Activated naive CD4-positive, alpha-beta T cell treated with anti-CD3 and anti-CD28 coated beads, Interleukin-2, amount 10 ng/mL, durations not matched to agents 7 days and 5 days (primary cell): ENCODE measurements at regions not wholly inside any gene's neighbourhood (a gene's known extent, or its start where the extent isn't known, plus 50 kb on each side); places are given as distances from the start of the nearest gene placed in this dataset.
"Not testable (repeated sequence)": the region's sequence is repeated elsewhere in the genome, so short reads cannot be mapped to it uniquely, and the experiment has no call there.

Source experiments
- CTCF ChIA-PET: fragments of 350-600 bp; sonication (Branson Sonifier 250); formaldehyde crosslinking; loops from one replicate; lab custom pipeline; 2021; ENCODE audit warnings: antibody characterized with exemption; lab: Charles Lee
- DNase-seq: peaks from one replicate; pipeline ENCODE4 v3.0.0-alpha.2; 2020
- H3K27ac Mint-ChIP-seq: one replicate; pipeline ENCODE4 v1.8.0; 2021; ENCODE audit warnings: mild to moderate bottlenecking, moderate library complexity, mixed read lengths
- H3K27me3 Mint-ChIP-seq: one replicate; pipeline ENCODE4 v1.8.0; 2021; ENCODE audit warnings: mild to moderate bottlenecking, mixed read lengths
- H3K36me3 Mint-ChIP-seq: one replicate; pipeline ENCODE4 v1.8.0; 2021; ENCODE audit warnings: mixed read lengths
- H3K4me1 Mint-ChIP-seq: one replicate; pipeline ENCODE4 v1.8.0; 2021; ENCODE audit warnings: mixed read lengths
- H3K4me3 Mint-ChIP-seq: one replicate; pipeline ENCODE4 v1.8.0; 2021; ENCODE audit warnings: mild to moderate bottlenecking, moderate library complexity, mixed read lengths
- H3K9me3 Mint-ChIP-seq: one replicate; pipeline ENCODE4 v1.8.0; 2021; ENCODE audit warnings: mixed read lengths

DNA sequence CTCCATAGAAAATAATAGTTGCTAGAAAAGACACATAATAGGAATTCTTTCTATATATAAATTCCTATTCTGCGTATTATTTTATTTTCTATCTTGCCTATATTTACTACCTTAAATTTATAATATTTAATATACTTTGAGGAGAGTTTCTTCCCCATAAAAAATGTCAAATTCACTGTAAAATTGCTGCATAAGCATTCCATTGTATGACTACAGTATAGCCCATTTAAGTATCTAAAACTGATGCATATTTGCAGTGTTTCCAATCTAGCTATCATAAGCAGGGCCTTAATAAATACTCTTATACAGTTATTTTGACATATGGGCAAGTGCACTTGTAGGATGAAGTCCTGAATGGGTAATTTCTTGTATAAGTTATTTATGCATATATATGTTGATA lies 1088.6 kb upstream of the EPHA6 start:
- H3K4me1 Mint-ChIP-seq = no peaks in the 10 kb centered on the region
- no peak overlapping the region for H3K4me3 Mint-ChIP-seq
- DNase-seq = no peak
- no peaks in the 10 kb centered on the region for H3K27me3 Mint-ChIP-seq
- CTCF ChIA-PET = no interaction called here
- H3K36me3 Mint-ChIP-seq = no peaks in the 10 kb centered on the region
- H3K9me3 Mint-ChIP-seq = no peaks in the 10 kb centered on the region
- no peak overlapping the region for H3K27ac Mint-ChIP-seq

DNA sequence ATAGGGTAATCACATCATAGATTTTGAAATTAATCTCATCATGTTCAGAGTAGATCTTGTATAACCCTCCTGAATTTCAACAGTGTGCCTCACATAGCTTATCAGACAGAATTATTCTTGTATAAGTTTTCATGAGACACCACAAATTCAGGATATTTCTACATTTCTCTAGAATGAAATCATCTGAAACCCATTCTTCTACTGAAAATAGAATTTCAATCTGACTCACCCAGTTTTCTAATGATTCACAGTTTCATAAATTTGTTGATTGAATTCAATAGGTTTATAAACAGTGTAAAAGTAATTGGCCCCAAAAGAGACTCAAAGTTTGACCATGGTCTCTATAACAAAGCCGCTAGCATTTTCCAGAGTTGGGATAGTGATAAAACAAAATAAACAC lies 1082.6 kb upstream of the EPHA6 start:
- no peaks in the 10 kb centered on the region for H3K27me3 Mint-ChIP-seq
- CTCF ChIA-PET = no interaction called here
- H3K4me1 Mint-ChIP-seq = no peaks in the 10 kb centered on the region
- DNase-seq = no peak
- H3K9me3 Mint-ChIP-seq = no peaks in the 10 kb centered on the region
- H3K27ac Mint-ChIP-seq = no peak overlapping the region
- no peaks in the 10 kb centered on the region for H3K36me3 Mint-ChIP-seq
- no peak overlapping the region for H3K4me3 Mint-ChIP-seq

DNA sequence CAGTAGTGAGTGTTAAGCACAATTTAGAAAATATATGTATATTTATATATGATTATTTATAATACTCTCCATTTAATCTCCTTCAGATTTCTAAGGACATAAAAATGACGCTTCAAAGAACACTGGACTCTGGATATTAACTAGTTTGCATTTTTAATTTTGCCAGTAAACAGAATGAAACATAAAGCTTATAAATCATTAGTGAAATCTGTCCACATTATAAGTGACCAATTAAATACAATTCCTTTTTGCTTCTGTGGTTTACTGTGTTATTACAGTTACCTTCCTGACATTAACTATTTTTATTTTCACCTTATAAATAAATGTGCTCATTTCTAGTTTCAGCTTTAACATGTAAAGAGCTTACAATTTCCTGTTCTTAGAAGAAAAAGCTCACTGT lies 1081.1 kb upstream of the EPHA6 start:
- H3K27ac Mint-ChIP-seq = no peak overlapping the region

DNA sequence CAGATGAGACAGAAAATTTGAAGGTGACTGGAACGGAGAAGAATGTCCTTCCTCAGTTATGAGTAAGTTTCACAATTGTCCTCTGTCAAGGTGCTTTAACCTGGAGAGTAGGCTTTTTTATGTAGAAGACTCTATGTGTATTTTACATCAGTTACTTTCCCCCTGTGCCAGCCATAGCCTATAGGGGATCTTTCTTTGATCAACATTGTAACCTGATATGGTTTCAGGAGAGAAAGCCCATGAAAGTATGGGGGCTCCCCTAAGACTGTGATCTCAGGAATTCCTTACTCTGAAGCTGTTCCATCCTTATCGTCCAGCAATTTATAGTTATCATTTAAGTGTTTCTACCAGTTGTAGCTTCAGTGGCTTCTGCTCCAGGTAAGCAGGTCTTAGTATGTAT lies 1076.3 kb upstream of the EPHA6 start:
- no peaks in the 10 kb centered on the region for H3K4me1 Mint-ChIP-seq
- DNase-seq = no peak
- no peak overlapping the region for H3K27ac Mint-ChIP-seq
- peaks cover under 1% of the 10 kb centered on the region for H3K9me3 Mint-ChIP-seq
- no peaks in the 10 kb centered on the region for H3K36me3 Mint-ChIP-seq
- H3K4me3 Mint-ChIP-seq = no peak overlapping the region
- H3K27me3 Mint-ChIP-seq = no peaks in the 10 kb centered on the region
- CTCF ChIA-PET = no interaction called here

More for the DNA sequence above, 1081.1 kb upstream of the EPHA6 start:
- Mint-ChIP-seq H3K36me3 (no peaks in the 10 kb centered on the region), H3K27me3 (no peaks in the 10 kb centered on the region), H3K4me1 (no peaks in the 10 kb centered on the region), H3K9me3 (no peaks in the 10 kb centered on the region), H3K4me3 (no peak overlapping the region)
- no peak for DNase-seq
- CTCF ChIA-PET = no interaction called here

DNA sequence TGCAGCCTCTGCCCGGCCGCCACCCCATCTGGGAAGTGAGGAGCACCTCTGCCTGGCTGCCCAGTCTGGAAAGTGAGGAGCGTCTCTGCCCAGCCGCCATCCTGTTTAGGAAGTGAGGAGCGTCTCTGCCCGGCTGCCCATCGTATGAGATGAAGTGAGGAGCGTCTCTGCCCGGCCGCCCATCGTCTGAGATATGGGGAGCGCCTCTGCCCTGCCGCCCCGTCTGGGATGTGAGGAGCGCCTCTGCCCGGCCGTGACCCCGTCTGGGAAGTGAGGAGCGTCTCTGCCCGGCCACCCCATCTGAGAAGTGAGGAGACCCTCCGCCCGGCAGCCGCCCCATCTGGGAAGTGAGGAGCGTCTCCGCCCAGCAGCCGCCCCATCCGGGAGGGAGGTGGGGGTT lies 1069.5 kb upstream of the EPHA6 start:
- H3K4me3 Mint-ChIP-seq, H3K36me3 Mint-ChIP-seq, H3K9me3 Mint-ChIP-seq, H3K27ac Mint-ChIP-seq, DNase-seq, CTCF ChIA-PET, H3K27me3 Mint-ChIP-seq, H3K4me1 Mint-ChIP-seq: not testable (repeated sequence)

DNA sequence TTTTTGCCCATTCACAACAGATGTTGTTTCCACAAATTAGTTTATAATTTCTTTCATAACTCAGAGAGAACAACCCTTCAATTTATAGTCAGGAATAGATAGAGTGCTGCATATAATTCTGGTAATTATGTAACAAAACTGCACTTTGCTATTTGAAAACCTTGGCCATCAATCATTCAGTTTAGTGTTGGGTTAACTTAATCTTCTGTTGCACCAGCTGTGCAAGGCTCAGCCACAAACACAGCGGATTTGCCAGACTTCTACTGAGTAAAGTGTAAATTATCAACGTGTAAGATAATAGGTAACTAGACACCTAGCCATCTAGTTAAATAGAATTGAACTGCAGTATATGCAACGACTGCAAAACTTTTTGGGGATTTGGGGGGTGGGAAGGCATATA lies 1064.3 kb upstream of the EPHA6 start:
- no peaks in the 10 kb centered on the region for H3K9me3 Mint-ChIP-seq

DNA sequence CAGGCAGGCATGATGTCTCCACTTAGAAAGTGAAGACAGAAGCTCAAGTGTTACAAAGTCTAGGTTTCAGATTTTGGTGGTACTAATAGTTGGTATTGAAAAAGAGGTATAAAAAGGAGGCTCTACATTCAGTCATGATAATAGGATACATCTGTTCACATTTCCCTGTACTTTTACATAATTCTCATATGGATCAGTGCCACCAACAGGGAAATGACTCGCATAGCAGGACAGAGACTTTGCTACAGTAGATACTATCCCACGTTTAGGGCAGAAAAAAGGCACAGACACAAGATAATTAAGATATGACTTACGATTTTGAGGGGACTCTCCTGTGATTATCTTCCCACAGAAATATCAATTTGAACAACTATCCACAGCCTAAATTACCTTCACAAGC lies 1062.9 kb upstream of the EPHA6 start:
- no peaks in the 10 kb centered on the region for H3K36me3 Mint-ChIP-seq
- H3K27me3 Mint-ChIP-seq = no peaks in the 10 kb centered on the region
- no peaks in the 10 kb centered on the region for H3K9me3 Mint-ChIP-seq
- CTCF ChIA-PET = interaction anchor here (0.6 kb wide), 1 partner anchor 54 kb away, joined by 3 read pairs; no protein-coding TSS in a partner anchor
- no peaks in the 10 kb centered on the region for H3K4me1 Mint-ChIP-seq
- no peak overlapping the region for H3K27ac Mint-ChIP-seq
- no peak for DNase-seq
- H3K4me3 Mint-ChIP-seq = no peak overlapping the region

More for the DNA sequence above, 1064.3 kb upstream of the EPHA6 start:
- Mint-ChIP-seq H3K27me3 (no peaks in the 10 kb centered on the region), H3K27ac (no peak overlapping the region), H3K4me3 (no peak overlapping the region), H3K36me3 (no peaks in the 10 kb centered on the region), H3K4me1 (no peaks in the 10 kb centered on the region)
- CTCF ChIA-PET = no interaction called here
- DNase-seq = no peak

DNA sequence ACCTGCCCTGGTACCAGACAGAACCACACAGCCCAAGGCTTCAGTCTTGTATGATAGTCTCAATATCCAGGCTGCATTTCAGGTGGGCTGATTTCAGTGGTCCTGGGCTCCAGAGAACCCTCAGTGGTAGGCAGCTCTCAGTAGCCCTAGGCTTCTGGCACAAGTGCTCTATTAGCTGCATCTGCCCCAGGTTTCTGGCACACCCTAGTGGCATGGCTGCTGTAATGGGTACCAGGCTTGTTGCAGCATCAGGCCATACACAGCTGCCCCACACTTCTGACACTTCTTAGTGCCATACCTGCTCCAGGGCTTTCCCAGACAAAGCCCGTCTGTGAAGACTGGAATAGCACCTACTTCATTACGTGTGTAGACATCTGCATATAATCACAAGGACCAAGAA lies 1062.2 kb upstream of the EPHA6 start:
- CTCF ChIA-PET = interaction anchor here (0.6 kb wide), 1 partner anchor 54 kb away, joined by 3 read pairs; no protein-coding TSS in a partner anchor
- Mint-ChIP-seq H3K9me3 (no peaks in the 10 kb centered on the region), H3K27me3 (no peaks in the 10 kb centered on the region), H3K36me3 (no peaks in the 10 kb centered on the region), H3K4me1 (no peaks in the 10 kb centered on the region), H3K4me3 (no peak overlapping the region), H3K27ac (no peak overlapping the region)
- DNase-seq = no peak

DNA sequence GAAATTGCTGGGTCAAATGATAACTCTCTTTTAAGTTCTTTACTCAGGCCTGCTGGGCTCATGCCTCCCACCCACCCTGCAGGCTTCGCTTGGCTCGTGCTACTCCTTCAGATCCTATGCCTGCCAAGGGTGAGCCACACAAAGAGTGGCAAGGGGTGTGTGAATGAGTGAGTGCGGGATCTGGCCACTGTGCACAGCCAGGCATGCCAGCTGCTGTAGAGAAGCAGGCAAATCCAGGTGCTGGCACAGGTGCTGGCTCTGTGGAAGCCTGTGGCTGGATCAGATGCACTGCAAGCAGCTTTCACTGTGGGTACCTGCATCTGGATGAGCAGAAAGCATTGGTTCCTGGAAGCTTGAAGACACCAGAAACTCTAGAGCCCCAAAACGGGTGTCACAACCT lies 1055.7 kb upstream of the EPHA6 start:
- H3K4me1 Mint-ChIP-seq = no peaks in the 10 kb centered on the region
- no peaks in the 10 kb centered on the region for H3K27me3 Mint-ChIP-seq
- H3K9me3 Mint-ChIP-seq = peaks cover 4% of the 10 kb centered on the region
- H3K36me3 Mint-ChIP-seq = no peaks in the 10 kb centered on the region
- no peak for DNase-seq
- H3K27ac Mint-ChIP-seq = no peak overlapping the region
- CTCF ChIA-PET = no interaction called here
- no peak overlapping the region for H3K4me3 Mint-ChIP-seq

DNA sequence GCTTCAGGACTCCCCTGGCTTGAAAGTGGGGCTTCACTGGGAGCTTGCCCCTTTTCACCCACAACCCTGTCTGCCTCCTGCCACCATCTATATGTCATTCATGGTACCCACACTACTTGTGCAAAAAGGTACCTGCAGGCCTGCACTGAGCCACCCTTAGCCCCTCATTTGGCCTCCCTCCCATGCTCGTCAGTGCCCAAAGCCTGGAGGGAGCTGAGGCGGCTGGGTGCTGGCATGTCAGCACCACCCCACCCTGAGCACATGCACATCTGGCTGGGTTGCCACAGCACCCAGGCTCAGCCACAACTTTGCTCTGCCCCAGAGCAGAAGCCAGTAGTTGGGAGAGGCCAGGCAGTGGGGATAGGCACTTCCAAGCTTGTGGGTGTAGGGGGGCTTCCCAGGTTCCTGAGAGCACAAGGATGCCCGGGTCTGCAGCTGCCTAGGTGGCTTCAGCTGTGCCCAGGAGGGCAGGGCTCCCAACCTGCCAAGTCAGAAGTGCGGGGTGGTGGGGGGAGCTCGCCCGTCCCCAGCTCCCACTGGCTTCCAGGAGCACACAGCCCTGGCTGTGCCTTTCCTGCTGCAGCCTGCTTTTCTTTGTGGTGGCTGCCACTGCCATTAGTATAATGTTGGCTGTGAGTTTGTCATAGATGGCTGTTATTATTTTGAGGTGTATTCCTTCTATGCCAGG lies 1054.6 kb upstream of the EPHA6 start:
- Mint-ChIP-seq H3K9me3 (peaks cover 4% of the 10 kb centered on the region), H3K36me3 (no peaks in the 10 kb centered on the region), H3K4me3 (no peak overlapping the region), H3K27ac (no peak overlapping the region), H3K27me3 (no peaks in the 10 kb centered on the region), H3K4me1 (no peaks in the 10 kb centered on the region)
- CTCF ChIA-PET = no interaction called here
- DNase-seq = no peak

DNA sequence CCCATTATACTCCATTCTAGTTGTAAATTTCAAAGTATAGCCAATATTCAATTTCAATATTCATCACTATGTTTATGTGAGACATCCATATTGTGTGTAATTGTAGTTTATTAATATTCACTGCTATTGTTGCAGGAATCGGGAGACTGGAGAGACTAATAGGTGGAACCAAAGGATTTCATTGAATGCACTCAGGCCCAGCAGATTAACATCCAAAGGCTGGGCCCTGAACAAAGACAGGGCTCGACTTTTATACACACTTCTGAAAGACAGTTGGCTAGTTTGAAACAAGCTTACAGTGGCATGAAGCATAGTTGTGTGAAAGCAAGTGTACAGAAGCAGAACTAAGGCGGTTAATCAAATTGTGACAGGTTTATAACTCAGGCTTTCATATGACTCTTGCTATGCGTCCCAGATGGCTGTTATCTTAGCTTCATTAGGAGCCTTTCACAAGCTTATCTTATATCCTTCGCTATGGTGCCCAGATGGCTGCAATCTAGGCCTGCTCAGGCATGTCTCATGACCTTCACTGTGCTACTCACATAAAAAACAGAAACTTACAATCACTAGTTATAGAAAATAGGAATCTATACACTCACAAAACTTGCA lies 1038.8 kb upstream of the EPHA6 start:
- CTCF ChIA-PET = no interaction called here
- Mint-ChIP-seq H3K9me3 (peaks cover 10% of the 10 kb centered on the region), H3K4me3 (no peak overlapping the region), H3K36me3 (no peaks in the 10 kb centered on the region), H3K4me1 (no peaks in the 10 kb centered on the region), H3K27ac (no peak overlapping the region), H3K27me3 (no peaks in the 10 kb centered on the region)
- no peak for DNase-seq

DNA sequence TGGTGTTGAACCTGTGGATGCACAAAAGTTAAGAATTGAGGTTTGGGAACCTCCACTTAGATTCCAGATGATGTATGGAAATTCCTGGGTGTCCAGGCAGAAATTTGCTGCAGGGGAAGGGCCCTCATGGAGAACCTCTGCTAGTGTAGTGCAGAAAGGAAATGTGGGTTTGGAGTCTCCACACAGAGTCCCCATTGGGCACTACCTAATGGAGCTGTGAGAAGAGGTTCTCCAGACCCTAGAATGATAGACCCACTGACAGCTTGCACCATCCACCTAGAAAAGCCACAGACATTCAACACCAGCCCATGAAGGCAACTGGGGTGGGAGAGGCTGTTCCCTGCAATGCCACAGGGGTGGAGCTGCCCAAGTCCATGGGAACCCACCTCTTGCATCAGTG lies 1032.8 kb upstream of the EPHA6 start:
- H3K36me3 Mint-ChIP-seq = no peaks in the 10 kb centered on the region
- no peak overlapping the region for H3K27ac Mint-ChIP-seq
- no peaks in the 10 kb centered on the region for H3K27me3 Mint-ChIP-seq
- DNase-seq = no peak
- no peaks in the 10 kb centered on the region for H3K4me1 Mint-ChIP-seq
- H3K9me3 Mint-ChIP-seq = peaks cover 7% of the 10 kb centered on the region
- no peak overlapping the region for H3K4me3 Mint-ChIP-seq
- CTCF ChIA-PET = no interaction called here

DNA sequence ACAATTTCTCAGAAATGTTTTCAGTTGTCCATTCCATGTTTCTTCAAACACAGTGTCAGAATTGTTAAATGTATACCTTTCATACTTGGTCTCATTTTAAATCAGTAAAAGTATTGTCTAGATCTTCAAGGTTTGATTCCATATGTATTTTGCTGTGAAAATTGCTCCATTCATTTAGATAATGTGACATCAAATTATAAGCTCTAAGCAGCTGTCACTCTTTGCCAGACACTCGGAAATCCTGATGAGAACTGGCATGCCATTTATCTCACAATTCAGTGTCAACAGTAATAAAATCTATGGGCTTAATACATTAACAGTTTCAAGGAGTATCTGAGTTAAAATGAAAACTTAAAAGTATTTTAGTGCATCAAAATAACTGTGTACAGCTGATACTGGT lies 1025.3 kb upstream of the EPHA6 start:
- CTCF ChIA-PET = no interaction called here
- Mint-ChIP-seq H3K27me3 (no peaks in the 10 kb centered on the region), H3K9me3 (no peaks in the 10 kb centered on the region), H3K36me3 (no peaks in the 10 kb centered on the region), H3K27ac (no peak overlapping the region), H3K4me3 (no peak overlapping the region), H3K4me1 (no peaks in the 10 kb centered on the region)
- no peak for DNase-seq

DNA sequence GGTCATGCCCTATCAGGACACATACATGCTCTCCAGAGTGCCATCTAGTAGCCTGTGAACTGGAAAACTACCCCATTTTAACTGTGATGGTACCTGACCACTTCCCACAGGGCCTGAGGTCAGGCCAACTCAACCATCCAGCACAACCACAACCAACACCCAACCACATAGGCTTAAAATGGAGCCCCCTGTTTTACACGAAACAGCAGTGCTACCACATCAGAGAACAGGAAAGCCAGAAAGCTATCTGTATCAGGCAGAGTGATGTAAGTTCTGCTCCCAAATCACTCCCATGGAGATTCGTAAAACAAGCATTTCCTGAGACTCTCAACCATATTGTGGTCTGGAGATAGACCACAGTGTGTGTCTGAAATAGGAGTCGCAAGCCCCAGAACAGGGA lies 1017.3 kb upstream of the EPHA6 start:
- Mint-ChIP-seq H3K4me3 (no peak overlapping the region), H3K9me3 (no peaks in the 10 kb centered on the region), H3K27me3 (no peaks in the 10 kb centered on the region), H3K4me1 (peaks cover 2% of the 10 kb centered on the region), H3K27ac (no peak overlapping the region), H3K36me3 (no peaks in the 10 kb centered on the region)
- no peak for DNase-seq
- CTCF ChIA-PET = no interaction called here

DNA sequence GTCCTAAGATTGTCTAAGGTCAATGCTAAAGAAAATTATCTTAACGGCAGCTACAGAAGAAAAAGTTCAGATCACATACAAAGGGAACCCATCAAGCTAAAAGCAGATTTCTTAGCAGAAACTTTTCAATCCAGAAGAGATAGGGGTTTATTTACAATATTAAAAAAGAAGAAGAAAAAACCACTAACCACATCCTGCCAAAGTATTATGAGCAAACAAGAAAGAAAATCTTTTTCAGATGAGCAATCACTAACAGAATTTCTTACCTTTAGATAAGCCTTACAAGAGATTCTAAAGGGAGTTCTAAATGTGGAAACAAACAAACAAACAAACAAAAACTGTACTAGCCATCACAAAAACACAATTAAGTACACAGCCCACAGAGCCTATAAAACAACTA lies 1015.8 kb upstream of the EPHA6 start:
- H3K27ac Mint-ChIP-seq = no peak overlapping the region
- DNase-seq = no peak
- no peak overlapping the region for H3K4me3 Mint-ChIP-seq
- CTCF ChIA-PET = no interaction called here
- peaks cover 2% of the 10 kb centered on the region for H3K4me1 Mint-ChIP-seq
- H3K36me3 Mint-ChIP-seq = no peaks in the 10 kb centered on the region
- H3K27me3 Mint-ChIP-seq = no peaks in the 10 kb centered on the region
- H3K9me3 Mint-ChIP-seq = peaks cover 1% of the 10 kb centered on the region
